Lower leg skin (tissue), 3 donors: ENCODE measurements at regions not wholly inside any gene's neighbourhood (a gene's known extent, or its start where the extent isn't known, plus 50 kb on each side); places are given as distances from the start of the nearest gene placed in this dataset.

Experiments
- CTCF ChIP-seq, 3 donors: fragments of 450-650 bp; IDR thresholded peaks; one replicate each; pipeline ENCODE4 v1.5.1; 2016; ENCODE audit warnings: antibody characterized with exemption in 3 of 3, mild to moderate bottlenecking in 3 of 3, moderate library complexity in 2 of 3
- POLR2A ChIP-seq, 2 donors: fragments of 450-650 bp; IDR thresholded peaks; one replicate each; pipeline ENCODE4 v1.6.1; 2016 to 2017; ENCODE audit warnings: antibody characterized with exemption in 2 of 2, mild to moderate bottlenecking in 1 of 2, moderate library complexity in 1 of 2

GRCh38 chr4:1588306-1588705 is 95.8 kb downstream of the FAM53A start:
- TF ChIP-seq CTCF (IDR thresholded peaks at IDR 0.05) (no peak), POLR2A (IDR thresholded peaks at IDR 0.05) (no peak)
